Activated T-cell treated with anti-CD3 and anti-CD28 coated beads, Interleukin-2, amount 50 U/mL, for 24 hours (primary cell): ENCODE measurements at regions not wholly inside any gene's neighbourhood (a gene's known extent, or its start where the extent isn't known, plus 50 kb on each side); places are given as distances from the start of the nearest gene placed in this dataset.

Source experiments
- DNase-seq: peaks from one replicate; pipeline ENCODE4 v3.0.0-alpha.2; 2020
- H3K27ac Mint-ChIP-seq: 2 replicates; pipeline ENCODE4 v1.8.0; 2020; ENCODE audit warnings: mild to moderate bottlenecking, mixed read lengths
- H3K27me3 Mint-ChIP-seq: 2 replicates; pipeline ENCODE4 v1.8.0; 2020; ENCODE audit warnings: mixed read lengths
- H3K36me3 Mint-ChIP-seq: 2 replicates; pipeline ENCODE4 v1.8.0; 2020; ENCODE audit warnings: low read depth, mixed read lengths
- H3K4me1 Mint-ChIP-seq: 2 replicates; pipeline ENCODE4 v1.8.0; 2020; ENCODE audit warnings: low read depth, mixed read lengths
- H3K4me3 Mint-ChIP-seq: 2 replicates; pipeline ENCODE4 v1.8.0; 2020; ENCODE audit warnings: mild to moderate bottlenecking, moderate library complexity, mixed read lengths
- H3K9me3 Mint-ChIP-seq: 2 replicates; pipeline ENCODE4 v1.8.0; 2020; ENCODE audit warnings: mixed read lengths

- Mint-ChIP-seq H3K36me3 (no peaks in the 10 kb centered on the region), H3K9me3 (no peaks in the 10 kb centered on the region), H3K27ac (no peak overlapping the region), H3K4me1 (peaks cover 17% of the 10 kb centered on the region), H3K4me3 (no peak overlapping the region), H3K27me3 (no peaks in the 10 kb centered on the region)
- no peak for DNase-seq
These were observed 589.0 kb upstream of the DPPA4 start for GRCh38 chr3:109926376-109926775.

DNA sequence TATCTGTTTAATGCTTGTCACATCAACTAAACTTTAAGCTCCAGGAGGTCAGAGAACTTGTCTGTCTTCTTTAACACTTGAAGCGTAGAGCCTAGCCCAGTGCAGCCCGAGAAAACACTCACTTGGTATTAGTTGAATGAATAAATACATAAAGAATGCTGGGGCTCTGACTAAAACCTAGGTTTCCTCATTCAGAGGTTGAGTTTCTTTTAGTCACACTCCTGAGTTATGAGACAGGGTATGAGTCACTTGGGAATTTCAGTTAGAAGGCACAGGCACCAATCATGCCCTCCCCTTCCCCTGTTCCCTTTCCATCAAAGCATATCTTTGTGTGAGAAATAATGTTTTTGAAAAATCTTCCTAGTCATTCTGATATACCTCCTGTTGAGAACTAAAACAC, 589.8 kb upstream of the DPPA4 start:
- Mint-ChIP-seq H3K9me3 (no peaks in the 10 kb centered on the region), H3K27me3 (no peaks in the 10 kb centered on the region), H3K4me1 (peaks cover 17% of the 10 kb centered on the region), H3K36me3 (no peaks in the 10 kb centered on the region), H3K4me3 (no peak overlapping the region), H3K27ac (no peak overlapping the region)
- DNase-seq: no peak

- Mint-ChIP-seq H3K27ac (no peak overlapping the region), H3K36me3 (no peaks in the 10 kb centered on the region), H3K4me3 (no peak overlapping the region), H3K27me3 (no peaks in the 10 kb centered on the region), H3K9me3 (no peaks in the 10 kb centered on the region), H3K4me1 (peaks cover 12% of the 10 kb centered on the region)
- no peak for DNase-seq
These were observed 590.4 kb upstream of the DPPA4 start for GRCh38 chr3:109927726-109928125.

GRCh38 chr3:109930582-109930981, 593.2 kb upstream of the DPPA4 start:
- no peaks in the 10 kb centered on the region for H3K36me3 Mint-ChIP-seq
- no peaks in the 10 kb centered on the region for H3K27me3 Mint-ChIP-seq
- DNase-seq: no peak
- H3K9me3 Mint-ChIP-seq: no peaks in the 10 kb centered on the region
- no peak overlapping the region for H3K27ac Mint-ChIP-seq
- peaks cover 12% of the 10 kb centered on the region for H3K4me1 Mint-ChIP-seq
- H3K4me3 Mint-ChIP-seq: no peak overlapping the region

DNA sequence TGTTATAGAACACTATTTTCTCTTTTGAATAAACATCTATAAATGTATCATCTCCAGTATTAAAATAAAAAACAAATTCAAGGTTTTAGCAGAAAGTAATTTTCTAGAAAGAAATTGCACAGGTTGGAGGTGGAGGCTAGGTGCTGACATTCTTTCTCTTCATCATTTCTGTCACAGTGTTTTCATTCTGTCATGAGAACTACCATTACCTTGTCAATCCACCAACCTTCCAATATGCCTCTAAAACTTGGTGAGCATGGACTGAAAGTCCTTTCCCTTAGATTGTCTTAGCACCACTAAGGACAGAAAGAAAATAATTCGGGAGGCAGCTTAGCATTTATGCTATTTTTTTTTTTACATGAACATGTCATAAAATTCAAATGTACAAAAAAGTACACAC, 596.2 kb upstream of the DPPA4 start:
- Mint-ChIP-seq H3K9me3 (no peaks in the 10 kb centered on the region), H3K4me3 (no peak overlapping the region), H3K27me3 (no peaks in the 10 kb centered on the region), H3K4me1 (no peaks in the 10 kb centered on the region), H3K27ac (no peak overlapping the region), H3K36me3 (no peaks in the 10 kb centered on the region)
- DNase-seq: no peak

GRCh38 chr3:109939817-109940216, 602.5 kb upstream of the DPPA4 start:
- H3K9me3 Mint-ChIP-seq: no peaks in the 10 kb centered on the region
- H3K4me1 Mint-ChIP-seq: no peaks in the 10 kb centered on the region
- no peak for DNase-seq
- no peak overlapping the region for H3K4me3 Mint-ChIP-seq
- H3K27ac Mint-ChIP-seq: no peak overlapping the region
- no peaks in the 10 kb centered on the region for H3K36me3 Mint-ChIP-seq
- H3K27me3 Mint-ChIP-seq: no peaks in the 10 kb centered on the region

- no peak for DNase-seq
- Mint-ChIP-seq H3K36me3 (no peaks in the 10 kb centered on the region), H3K27me3 (no peaks in the 10 kb centered on the region), H3K27ac (no peak overlapping the region), H3K9me3 (no peaks in the 10 kb centered on the region), H3K4me3 (no peak overlapping the region), H3K4me1 (no peaks in the 10 kb centered on the region)
These were observed 605.8 kb upstream of the DPPA4 start for GRCh38 chr3:109943181-109943580.

- no peak for DNase-seq
- Mint-ChIP-seq H3K36me3 (no peaks in the 10 kb centered on the region), H3K4me3 (no peak overlapping the region), H3K27me3 (no peaks in the 10 kb centered on the region), H3K27ac (no peak overlapping the region), H3K9me3 (no peaks in the 10 kb centered on the region), H3K4me1 (no peaks in the 10 kb centered on the region)
These were observed 607.5 kb upstream of the DPPA4 start for GRCh38 chr3:109944836-109945235.

DNA sequence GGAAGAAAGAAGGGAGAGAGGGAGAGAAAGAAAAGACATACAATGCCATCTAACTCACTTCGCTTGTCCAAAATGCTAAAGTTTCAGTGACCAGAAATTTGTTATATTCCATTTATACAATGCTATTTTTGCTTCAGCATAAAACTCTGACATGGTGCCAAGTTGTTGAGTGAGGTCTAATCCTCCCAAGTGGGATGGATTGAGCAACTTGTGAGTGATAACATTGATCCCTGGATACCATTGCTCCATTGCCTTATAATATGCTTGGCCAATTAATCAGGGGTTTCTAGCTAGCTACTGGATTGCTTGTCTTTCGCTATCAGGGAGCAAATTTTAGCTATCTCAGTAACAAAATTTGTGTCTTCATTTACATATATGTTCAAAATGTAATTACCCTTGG, 615.6 kb upstream of the DPPA4 start:
- H3K9me3 Mint-ChIP-seq: no peaks in the 10 kb centered on the region
- DNase-seq: no peak
- H3K36me3 Mint-ChIP-seq: no peaks in the 10 kb centered on the region
- H3K27ac Mint-ChIP-seq: no peak overlapping the region
- no peaks in the 10 kb centered on the region for H3K27me3 Mint-ChIP-seq
- no peaks in the 10 kb centered on the region for H3K4me1 Mint-ChIP-seq
- no peak overlapping the region for H3K4me3 Mint-ChIP-seq

GRCh38 chr3:109963831-109964230, 626.5 kb upstream of the DPPA4 start:
- Mint-ChIP-seq H3K27me3 (no peaks in the 10 kb centered on the region), H3K9me3 (peaks cover 2% of the 10 kb centered on the region), H3K36me3 (no peaks in the 10 kb centered on the region)

GRCh38 chr3:109973733-109974132, 636.4 kb upstream of the DPPA4 start:
- no peak for DNase-seq
- H3K27ac Mint-ChIP-seq: no peak overlapping the region
- no peaks in the 10 kb centered on the region for H3K27me3 Mint-ChIP-seq
- peaks cover 8% of the 10 kb centered on the region for H3K9me3 Mint-ChIP-seq
- H3K36me3 Mint-ChIP-seq: no peaks in the 10 kb centered on the region
- no peak overlapping the region for H3K4me3 Mint-ChIP-seq
- H3K4me1 Mint-ChIP-seq: no peaks in the 10 kb centered on the region

More at GRCh38 chr3:109963831-109964230, 626.5 kb upstream of the DPPA4 start:
- Mint-ChIP-seq H3K27ac (no peak overlapping the region), H3K4me3 (no peak overlapping the region), H3K4me1 (no peaks in the 10 kb centered on the region)
- DNase-seq: no peak

GRCh38 chr3:109977897-109978296, 640.6 kb upstream of the DPPA4 start:
- no peaks in the 10 kb centered on the region for H3K27me3 Mint-ChIP-seq
- no peak overlapping the region for H3K4me3 Mint-ChIP-seq
- no peak overlapping the region for H3K27ac Mint-ChIP-seq
- peaks cover 8% of the 10 kb centered on the region for H3K9me3 Mint-ChIP-seq
- H3K36me3 Mint-ChIP-seq: no peaks in the 10 kb centered on the region
- no peak for DNase-seq
- no peaks in the 10 kb centered on the region for H3K4me1 Mint-ChIP-seq

GRCh38 chr3:109982201-109982600, 644.9 kb upstream of the DPPA4 start:
- Mint-ChIP-seq H3K36me3 (no peaks in the 10 kb centered on the region), H3K9me3 (no peaks in the 10 kb centered on the region)
- DNase-seq: no peak

GRCh38 chr3:109984976-109985375, 647.6 kb upstream of the DPPA4 start:
- H3K4me1 Mint-ChIP-seq: no peaks in the 10 kb centered on the region
- no peaks in the 10 kb centered on the region for H3K36me3 Mint-ChIP-seq
- H3K4me3 Mint-ChIP-seq: no peak overlapping the region
- no peaks in the 10 kb centered on the region for H3K9me3 Mint-ChIP-seq
- H3K27me3 Mint-ChIP-seq: no peaks in the 10 kb centered on the region
- DNase-seq: no peak
- H3K27ac Mint-ChIP-seq: no peak overlapping the region

More at GRCh38 chr3:109982201-109982600, 644.9 kb upstream of the DPPA4 start:
- H3K27me3 Mint-ChIP-seq: no peaks in the 10 kb centered on the region
- no peak overlapping the region for H3K4me3 Mint-ChIP-seq
- H3K4me1 Mint-ChIP-seq: no peaks in the 10 kb centered on the region
- H3K27ac Mint-ChIP-seq: no peak overlapping the region

GRCh38 chr3:109985943-109986555, 648.7 kb upstream of the DPPA4 start:
- H3K4me3 Mint-ChIP-seq: no peak overlapping the region
- H3K27me3 Mint-ChIP-seq: no peaks in the 10 kb centered on the region
- H3K27ac Mint-ChIP-seq: no peak overlapping the region
- no peaks in the 10 kb centered on the region for H3K4me1 Mint-ChIP-seq
- DNase-seq: no peak
- no peaks in the 10 kb centered on the region for H3K36me3 Mint-ChIP-seq
- H3K9me3 Mint-ChIP-seq: no peaks in the 10 kb centered on the region

DNA sequence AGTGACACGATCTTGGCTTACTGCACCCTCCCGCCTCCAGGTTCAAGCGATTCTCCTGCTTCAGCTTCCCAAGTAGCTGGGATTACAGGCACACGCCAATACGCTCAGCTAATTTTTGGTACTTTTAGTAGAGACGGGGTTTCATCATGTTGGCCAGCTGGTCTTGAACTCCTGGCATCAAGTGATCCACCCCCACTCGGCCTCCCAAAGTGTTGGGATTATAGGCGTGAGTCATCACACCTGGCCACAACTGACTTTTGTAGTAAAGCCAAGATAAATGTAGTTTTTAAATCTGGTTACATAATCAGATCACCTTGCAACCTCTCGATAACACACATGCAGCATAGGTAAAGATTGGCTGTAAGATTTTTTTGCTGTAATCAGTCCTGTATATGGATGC, 657.5 kb upstream of the DPPA4 start:
- no peaks in the 10 kb centered on the region for H3K27me3 Mint-ChIP-seq
- no peak overlapping the region for H3K27ac Mint-ChIP-seq
- H3K9me3 Mint-ChIP-seq: no peaks in the 10 kb centered on the region
- no peaks in the 10 kb centered on the region for H3K36me3 Mint-ChIP-seq
- no peaks in the 10 kb centered on the region for H3K4me1 Mint-ChIP-seq
- H3K4me3 Mint-ChIP-seq: no peak overlapping the region
- no peak for DNase-seq
